ENCODE measurements at regions not wholly inside any gene's neighbourhood (a gene's known extent, or its start where the extent isn't known, plus 50 kb on each side); places are given as distances from the start of the nearest gene placed in this dataset.

- TF ChIP-seq CTCF (IDR thresholded peaks at IDR 0.05) = no peak
- no peak for TF ChIP-seq POLR2A (IDR thresholded peaks at IDR 0.05)
Measured at GRCh38 chr2:181318504-181319280, 138.5 kb upstream of the ITGA4 start.
